KMS-11 (cell line): ENCODE measurements at regions not wholly inside any gene's neighbourhood (a gene's known extent, or its start where the extent isn't known, plus 50 kb on each side); places are given as distances from the start of the nearest gene placed in this dataset.

Experiments
- H2AFZ ChIP-seq: fragments of 200-600 bp; sonication (generic); 2 replicates; pipeline ENCODE4 v1.6.1; 2016; ENCODE audit warnings: antibody characterized with exemption, mixed run types, low read depth
- H3K27ac ChIP-seq: fragments of 200-600 bp; sonication (generic); 2 replicates; pipeline ENCODE4 v1.6.1; 2016; ENCODE audit warnings: mild to moderate bottlenecking, mixed run types
- H3K27me3 ChIP-seq: fragments of 200-600 bp; sonication (generic); 2 replicates; pipeline ENCODE4 v1.6.1; 2017; ENCODE audit warnings: mild to moderate bottlenecking, low read depth, mixed run types, moderate library complexity; ENCODE audit not compliant: insufficient read depth
- H3K36me3 ChIP-seq: fragments of 200-600 bp; sonication (generic); 2 replicates; pipeline ENCODE4 v1.6.1; 2017; ENCODE audit warnings: mild to moderate bottlenecking, mixed run types; ENCODE audit not compliant: insufficient read depth
- H3K4me1 ChIP-seq: fragments of 200-600 bp; sonication (generic); 2 replicates; pipeline ENCODE4 v1.6.1; 2016; ENCODE audit warnings: mild to moderate bottlenecking, low read depth, mixed run types; ENCODE audit not compliant: poor library complexity, severe bottlenecking
- H3K4me2 ChIP-seq: fragments of 200-600 bp; sonication (generic); 2 replicates; pipeline ENCODE4 v1.7.0; 2016; ENCODE audit warnings: mild to moderate bottlenecking, mixed run types
- H3K4me3 ChIP-seq: fragments of 200-600 bp; sonication (generic); IDR thresholded peaks from 2 replicates; pipeline ENCODE4 v1.6.1; 2017; ENCODE audit warnings: low read depth, low read length, mixed read lengths; ENCODE audit not compliant: insufficient read depth
- H3K79me2 ChIP-seq: fragments of 200-600 bp; sonication (generic); 2 replicates; pipeline ENCODE4 v1.6.1; 2016; ENCODE audit warnings: low read depth, mixed run types; ENCODE audit not compliant: insufficient read depth
- H3K9ac ChIP-seq: fragments of 200-600 bp; sonication (generic); 2 replicates; pipeline ENCODE4 v1.6.1; 2016; ENCODE audit warnings: mild to moderate bottlenecking, mixed run types
- H4K20me1 ChIP-seq: fragments of 200-600 bp; sonication (generic); 2 replicates; pipeline ENCODE4 v1.6.1; 2016; ENCODE audit warnings: mild to moderate bottlenecking, mixed run types; ENCODE audit not compliant: insufficient read depth
- CTCF ChIP-seq: fragments of 200-600 bp; sonication (generic); conservative IDR thresholded peaks from 2 replicates; pipeline ENCODE4 v1.6.1; 2017; ENCODE audit warnings: low read depth, mild to moderate bottlenecking, antibody characterized with exemption, low read length, moderate library complexity, mixed read lengths

- H3K9ac ChIP-seq = no peak overlapping the region
- no peak overlapping the region for H3K4me2 ChIP-seq
These were observed 272.3 kb upstream of the NOVA1 start for GRCh38 chr14:26870096-26870495.

DNA sequence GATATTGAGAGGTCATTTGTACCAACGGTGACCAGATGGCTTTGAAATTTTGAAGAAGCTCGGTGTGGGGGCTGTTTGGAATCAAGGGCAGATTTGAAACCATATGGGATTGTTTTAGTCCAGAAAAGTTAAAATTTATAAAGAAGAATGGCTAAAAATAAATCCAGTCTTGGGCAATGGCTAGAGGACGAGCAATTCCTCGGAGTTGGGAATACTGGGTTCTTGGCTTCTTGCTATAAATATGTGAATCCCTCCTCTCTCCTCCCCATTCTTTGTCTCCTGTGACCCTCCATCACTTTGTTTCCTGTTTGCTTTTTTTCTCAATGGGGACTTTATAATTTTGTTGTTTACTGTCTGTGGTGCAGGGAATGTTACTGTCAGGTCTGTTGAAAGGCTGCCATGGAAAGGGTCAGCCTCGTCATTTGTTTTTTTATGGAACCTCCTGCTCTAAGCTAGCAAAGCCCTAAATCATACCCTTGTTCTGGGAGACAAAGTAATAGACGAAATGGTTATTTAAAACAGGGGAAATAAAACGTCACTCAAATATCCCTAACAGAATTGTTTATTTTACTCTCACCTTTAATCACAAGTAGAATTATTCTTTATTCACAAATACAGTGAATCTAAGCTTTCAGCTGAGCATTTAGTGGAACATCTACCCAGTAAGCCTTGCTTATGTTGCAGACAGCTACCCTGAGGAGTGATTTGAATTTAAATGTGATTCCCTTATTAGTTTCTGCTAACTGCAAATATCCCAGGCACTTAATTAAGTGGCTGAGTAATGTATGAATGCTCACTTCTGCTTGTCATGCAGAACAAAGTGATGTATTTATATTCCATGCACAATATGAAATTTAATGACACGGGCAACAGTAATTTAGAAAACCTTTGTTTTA, 273.1 kb upstream of the NOVA1 start:
- Histone ChIP-seq H3K4me3 (no peak overlapping the region), H3K27me3 (no peaks in the 10 kb centered on the region), H3K9ac (no peak overlapping the region), H3K27ac (no peak overlapping the region), H3K4me2 (no peak overlapping the region), H3K4me1 (no peaks in the 10 kb centered on the region), H3K36me3 (no peaks in the 10 kb centered on the region), H2AFZ (no peak overlapping the region), H3K79me2 (no peaks in the 10 kb centered on the region), H4K20me1 (no peaks in the 10 kb centered on the region)
- TF ChIP-seq CTCF = no peak

More at GRCh38 chr14:26870096-26870495, 272.3 kb upstream of the NOVA1 start:
- Histone ChIP-seq H3K4me3 (no peak overlapping the region), H3K36me3 (no peaks in the 10 kb centered on the region), H2AFZ (no peak overlapping the region), H4K20me1 (no peaks in the 10 kb centered on the region), H3K79me2 (no peaks in the 10 kb centered on the region), H3K27ac (no peak overlapping the region), H3K4me1 (no peaks in the 10 kb centered on the region), H3K27me3 (no peaks in the 10 kb centered on the region)
- no peak for TF ChIP-seq CTCF

GRCh38 chr14:26872515-26873361, 274.9 kb upstream of the NOVA1 start:
- no peaks in the 10 kb centered on the region for H3K27me3 ChIP-seq
- H3K27ac ChIP-seq = no peak overlapping the region
- no peak overlapping the region for H2AFZ ChIP-seq

More at GRCh38 chr14:26872515-26873361, 274.9 kb upstream of the NOVA1 start:
- H3K9ac ChIP-seq = no peak overlapping the region
- no peaks in the 10 kb centered on the region for H4K20me1 ChIP-seq
- H3K36me3 ChIP-seq = no peaks in the 10 kb centered on the region
- H3K79me2 ChIP-seq = no peaks in the 10 kb centered on the region
- TF ChIP-seq CTCF = no peak
- H3K4me3 ChIP-seq = no peak overlapping the region
- no peak overlapping the region for H3K4me2 ChIP-seq
- no peaks in the 10 kb centered on the region for H3K4me1 ChIP-seq
